ENCODE measurements at regions not wholly inside any gene's neighbourhood (a gene's known extent, or its start where the extent isn't known, plus 50 kb on each side); places are given as distances from the start of the nearest gene placed in this dataset.

GRCh38 chr3:159660901-159661300 is 327.7 kb upstream of the IL12A start:
- H3K27ac ChIP-seq (ENCODE audit: low read depth, low read length), result no peak overlapping the region
- no peaks in the 10 kb centered on the region for H3K9me2 ChIP-seq (ENCODE audit: insufficient read depth)
- no peaks in the 10 kb centered on the region for H3K27me3 ChIP-seq (ENCODE audit: insufficient read depth, low read length)
- H3K4me2 ChIP-seq (ENCODE audit: low read length), result no peak overlapping the region
- TF ChIP-seq ZNF274 (IDR thresholded peaks at IDR 0.05; ENCODE audit: low read depth, low read length) (no peak), EZH2 (IDR thresholded peaks at IDR 0.05) (no peak), SIN3A (IDR thresholded peaks at IDR 0.05; ENCODE audit: low read depth) (no peak), MAX (IDR thresholded peaks at IDR 0.05) (no peak), SP1 (IDR thresholded peaks at IDR 0.05; ENCODE audit: low read depth) (no peak), EZH2phosphoT487 (IDR thresholded peaks at IDR 0.05; ENCODE audit: borderline replicate concordance) (no peak)
- H4K20me1 ChIP-seq (ENCODE audit: insufficient read depth), result no peaks in the 10 kb centered on the region
- intact Hi-C loops (cut with micrococcal nuclease), result no loop called here
- ChIA-PET POLR2A (no interaction called here), RAD21 (ENCODE audit: low non-redundant PET in 1 of 2, low total read pairs in 2 of 2, uncharacterized antibody in 2 of 2, unreplicated experiment in 2 of 2) (no interaction called here), CTCF (no interaction called here)
- no peaks in the 10 kb centered on the region for H3K9me3 ChIP-seq (ENCODE audit: control insufficient read depth in 1 of 2, insufficient read depth in 1 of 2, low read depth in 1 of 2, low read length in 2 of 2)
- DNase-seq (ENCODE audit: low read depth, low spot score) (no peak), ATAC-seq (no peak)
- H3K4me3 ChIP-seq (replicated peaks in 1 of 2; ENCODE audit: low read depth in 1 of 2, low read length in 2 of 2), result no peak overlapping the region
- H3K36me3 ChIP-seq (ENCODE audit: control insufficient read depth in 1 of 2, insufficient read depth in 2 of 2, low read length in 2 of 2), result no peaks in the 10 kb centered on the region
- H2AFZ ChIP-seq (ENCODE audit: low read depth, low read length, poor library complexity, severe bottlenecking), result no peak overlapping the region
- no peaks in the 10 kb centered on the region for H3K79me2 ChIP-seq (ENCODE audit: insufficient read depth, low read length)
- no TSS peak for BruUV-seq (replicated peaks)
- H3K4me1 ChIP-seq (ENCODE audit: control insufficient read depth in 1 of 2, insufficient read depth in 2 of 2, low read length in 2 of 2), result no peaks in the 10 kb centered on the region
- no peak overlapping the region for H3K9ac ChIP-seq (ENCODE audit: low read length)

GRCh38 chr3:159662549-159662948 is 326.1 kb upstream of the IL12A start:
- intact Hi-C loops (cut with micrococcal nuclease), result no loop called here
- Histone ChIP-seq H3K36me3 (ENCODE audit: control insufficient read depth in 1 of 2, insufficient read depth in 2 of 2, low read length in 2 of 2) (no peaks in the 10 kb centered on the region), H3K4me2 (ENCODE audit: low read length) (no peak overlapping the region), H3K9ac (ENCODE audit: low read length) (no peak overlapping the region), H3K27me3 (ENCODE audit: insufficient read depth, low read length) (no peaks in the 10 kb centered on the region), H3K79me2 (ENCODE audit: insufficient read depth, low read length) (no peaks in the 10 kb centered on the region), H2AFZ (ENCODE audit: low read depth, low read length, poor library complexity, severe bottlenecking) (no peak overlapping the region), H3K4me3 (replicated peaks in 1 of 2; ENCODE audit: low read depth in 1 of 2, low read length in 2 of 2) (no peak overlapping the region), H3K27ac (ENCODE audit: low read depth, low read length) (no peak overlapping the region), H4K20me1 (ENCODE audit: insufficient read depth) (no peaks in the 10 kb centered on the region), H3K9me2 (ENCODE audit: insufficient read depth) (no peaks in the 10 kb centered on the region), H3K4me1 (ENCODE audit: control insufficient read depth in 1 of 2, insufficient read depth in 2 of 2, low read length in 2 of 2) (no peaks in the 10 kb centered on the region), H3K9me3 (ENCODE audit: control insufficient read depth in 1 of 2, insufficient read depth in 1 of 2, low read depth in 1 of 2, low read length in 2 of 2) (no peaks in the 10 kb centered on the region)
- RAD21 ChIA-PET (ENCODE audit: low non-redundant PET in 1 of 2, low total read pairs in 2 of 2, uncharacterized antibody in 2 of 2, unreplicated experiment in 2 of 2), result no interaction called here
- no peak for TF ChIP-seq CBX3 (IDR thresholded peaks at IDR 0.05; ENCODE audit: low read depth)
- no peak for TF ChIP-seq FOSL1 (IDR thresholded peaks at IDR 0.05; ENCODE audit: low read depth)
- no peak for TF ChIP-seq ZBTB33 (IDR thresholded peaks at IDR 0.05; ENCODE audit: extremely low read depth, insufficient replicate concordance, low read length)
- TF ChIP-seq EZH2 (IDR thresholded peaks at IDR 0.05), result no peak
- no peak for TF ChIP-seq MAX (IDR thresholded peaks at IDR 0.05)
- no peak for TF ChIP-seq POLR2A (IDR thresholded peaks at IDR 0.05; ENCODE audit: borderline replicate concordance, extremely low read depth, insufficient read depth, insufficient read length)
- no peak for TF ChIP-seq ELF1 (IDR thresholded peaks at IDR 0.05; ENCODE audit: borderline replicate concordance, low read depth)
- no peak for TF ChIP-seq SIN3A (IDR thresholded peaks at IDR 0.05; ENCODE audit: low read depth)
- ATAC-seq (no peak), DNase-seq (ENCODE audit: low read depth, low spot score) (no peak)
- BruUV-seq (replicated peaks), result no TSS peak
- CTCF ChIA-PET, result no interaction called here
- POLR2A ChIA-PET, result no interaction called here

Data from HCT116 (cell line).